ENCODE measurements at regions not wholly inside any gene's neighbourhood (a gene's known extent, or its start where the extent isn't known, plus 50 kb on each side); places are given as distances from the start of the nearest gene placed in this dataset.

- H3K9me3 ChIP-seq (ENCODE audit: low read depth, low read length, poor library complexity, severe bottlenecking), result peaks cover 11% of the 10 kb centered on the region
- TF ChIP-seq CTCF (conservative IDR thresholded peaks at IDR 0.05; ENCODE audit: low read depth, low read length) (no peak), EZH2 (IDR thresholded peaks at IDR 0.05; ENCODE audit: borderline replicate concordance, low read depth, low read length, poor library complexity, severe bottlenecking) (no peak)
- intact Hi-C loops (cut with micrococcal nuclease; ENCODE audit: unreplicated experiment), result no loop called here
- H3K4me3 ChIP-seq (ENCODE audit: low read depth, low read length, poor library complexity, severe bottlenecking), result no peak overlapping the region
- no TSS peak for BruUV-seq (replicated peaks)
- POLR2A ChIA-PET (ENCODE audit: low non-redundant PET), result no interaction called here
- no peak overlapping the region for H3K27ac ChIP-seq (ENCODE audit: low read depth, low read length, poor library complexity, severe bottlenecking)
- no peaks in the 10 kb centered on the region for H3K4me1 ChIP-seq (ENCODE audit: insufficient read depth, low read length, poor library complexity, severe bottlenecking)
- no peaks in the 10 kb centered on the region for H3K27me3 ChIP-seq (replicated peaks; ENCODE audit: insufficient read depth, low read depth, low read length, poor library complexity)
- no peak for DNase-seq (ENCODE audit: low spot score)
- no peaks in the 10 kb centered on the region for H3K36me3 ChIP-seq (ENCODE audit: insufficient read depth, low read length, poor library complexity, severe bottlenecking)
- CTCF ChIA-PET, result no interaction called here
Measured at GRCh38 chr1:199322278-199322677, 683.4 kb downstream of the PTPRC start.

GRCh38 chr1:199333180-199333579 lies 694.3 kb upstream of the NR5A2 start:
- Histone ChIP-seq H3K4me1 (ENCODE audit: insufficient read depth, low read length, poor library complexity, severe bottlenecking) (no peaks in the 10 kb centered on the region), H3K9me3 (ENCODE audit: low read depth, low read length, poor library complexity, severe bottlenecking) (no peaks in the 10 kb centered on the region), H3K27me3 (replicated peaks; ENCODE audit: insufficient read depth, low read depth, low read length, poor library complexity) (no peaks in the 10 kb centered on the region), H3K36me3 (ENCODE audit: insufficient read depth, low read length, poor library complexity, severe bottlenecking) (no peaks in the 10 kb centered on the region), H3K4me3 (ENCODE audit: low read depth, low read length, poor library complexity, severe bottlenecking) (no peak overlapping the region), H3K27ac (ENCODE audit: low read depth, low read length, poor library complexity, severe bottlenecking) (no peak overlapping the region)
- TF ChIP-seq CTCF (conservative IDR thresholded peaks at IDR 0.05; ENCODE audit: low read depth, low read length) (no peak), EZH2 (IDR thresholded peaks at IDR 0.05; ENCODE audit: borderline replicate concordance, low read depth, low read length, poor library complexity, severe bottlenecking) (no peak)
- no peak for DNase-seq (ENCODE audit: low spot score)
- intact Hi-C loops (cut with micrococcal nuclease; ENCODE audit: unreplicated experiment), result no loop called here
- ChIA-PET POLR2A (ENCODE audit: low non-redundant PET) (no interaction called here), CTCF (no interaction called here)
- BruUV-seq (replicated peaks), result no TSS peak

DNA sequence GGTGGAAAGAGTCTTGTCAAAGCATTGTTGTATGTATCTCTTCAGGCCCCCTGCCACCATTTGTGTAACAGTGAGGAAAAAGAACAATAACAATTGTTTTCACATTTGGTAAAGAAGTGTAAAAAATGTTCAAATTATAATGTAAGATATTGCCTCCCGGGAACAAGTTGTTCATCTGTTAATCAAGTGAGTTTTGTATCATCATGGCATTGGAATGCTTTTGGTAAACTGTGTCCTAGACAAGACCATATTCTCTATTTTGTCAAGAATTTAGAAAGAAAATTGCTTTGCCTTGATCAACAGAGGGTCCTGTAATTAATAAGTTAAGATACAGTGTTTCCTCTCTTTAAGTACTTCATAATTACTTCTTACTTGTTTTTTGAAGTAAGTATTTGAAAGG lies 692.0 kb upstream of the NR5A2 start:
- POLR2A ChIA-PET (ENCODE audit: low non-redundant PET), result no interaction called here
- Histone ChIP-seq H3K27me3 (replicated peaks; ENCODE audit: insufficient read depth, low read depth, low read length, poor library complexity) (no peaks in the 10 kb centered on the region), H3K36me3 (ENCODE audit: insufficient read depth, low read length, poor library complexity, severe bottlenecking) (no peaks in the 10 kb centered on the region), H3K27ac (ENCODE audit: low read depth, low read length, poor library complexity, severe bottlenecking) (no peak overlapping the region), H3K4me3 (ENCODE audit: low read depth, low read length, poor library complexity, severe bottlenecking) (no peak overlapping the region), H3K9me3 (ENCODE audit: low read depth, low read length, poor library complexity, severe bottlenecking) (no peaks in the 10 kb centered on the region), H3K4me1 (ENCODE audit: insufficient read depth, low read length, poor library complexity, severe bottlenecking) (no peaks in the 10 kb centered on the region)
- DNase-seq (ENCODE audit: low spot score), result no peak
- CTCF ChIA-PET, result no interaction called here
- no TSS peak for BruUV-seq (replicated peaks)
- intact Hi-C loops (cut with micrococcal nuclease; ENCODE audit: unreplicated experiment), result no loop called here
- TF ChIP-seq EZH2 (IDR thresholded peaks at IDR 0.05; ENCODE audit: borderline replicate concordance, low read depth, low read length, poor library complexity, severe bottlenecking) (no peak), CTCF (conservative IDR thresholded peaks at IDR 0.05; ENCODE audit: low read depth, low read length) (no peak)

Measured in A673 (cell line).